ENCODE measurements at regions not wholly inside any gene's neighbourhood (a gene's known extent, or its start where the extent isn't known, plus 50 kb on each side); places are given as distances from the start of the nearest gene placed in this dataset.

GRCh38 chr3:187903697-187904096 is 158.4 kb upstream of the BCL6 start:
- TF ChIP-seq, protein P1, sequence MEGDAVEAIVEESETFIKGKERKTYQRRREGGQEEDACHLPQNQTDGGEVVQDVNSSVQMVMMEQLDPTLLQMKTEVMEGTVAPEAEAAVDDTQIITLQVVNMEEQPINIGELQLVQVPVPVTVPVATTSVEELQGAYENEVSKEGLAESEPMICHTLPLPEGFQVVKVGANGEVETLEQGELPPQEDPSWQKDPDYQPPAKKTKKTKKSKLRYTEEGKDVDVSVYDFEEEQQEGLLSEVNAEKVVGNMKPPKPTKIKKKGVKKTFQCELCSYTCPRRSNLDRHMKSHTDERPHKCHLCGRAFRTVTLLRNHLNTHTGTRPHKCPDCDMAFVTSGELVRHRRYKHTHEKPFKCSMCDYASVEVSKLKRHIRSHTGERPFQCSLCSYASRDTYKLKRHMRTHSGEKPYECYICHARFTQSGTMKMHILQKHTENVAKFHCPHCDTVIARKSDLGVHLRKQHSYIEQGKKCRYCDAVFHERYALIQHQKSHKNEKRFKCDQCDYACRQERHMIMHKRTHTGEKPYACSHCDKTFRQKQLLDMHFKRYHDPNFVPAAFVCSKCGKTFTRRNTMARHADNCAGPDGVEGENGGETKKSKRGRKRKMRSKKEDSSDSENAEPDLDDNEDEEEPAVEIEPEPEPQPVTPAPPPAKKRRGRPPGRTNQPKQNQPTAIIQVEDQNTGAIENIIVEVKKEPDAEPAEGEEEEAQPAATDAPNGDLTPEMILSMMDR (conservative IDR thresholded peaks at IDR 0.05), result no peak
- no peak for TF ChIP-seq ZFX (IDR thresholded peaks at IDR 0.05)
